CD14-positive monocyte (primary cell): ENCODE measurements at regions not wholly inside any gene's neighbourhood (a gene's known extent, or its start where the extent isn't known, plus 50 kb on each side); places are given as distances from the start of the nearest gene placed in this dataset.

Source experiments
- DNase-seq, 3 donors: peaks; one replicate each; pipeline ENCODE4 v3.0.0-alpha.2; 2011 to 2022
- H2AFZ ChIP-seq: 2 replicates; pipeline ENCODE4 v1.6.0; 2012; ENCODE audit warnings: mild to moderate bottlenecking, low read depth, low read length, inconsistent platforms; ENCODE audit not compliant: insufficient read depth, poor library complexity, severe bottlenecking
- H3K27ac ChIP-seq, 2 donors: 1 replicate in 1 of 2; 2 replicates in 1 of 2; pipeline ENCODE4 v1.5.1; 2012 to 2013; ENCODE audit warnings: low read length in 2 of 2, control low read depth in 1 of 2, inconsistent platforms in 1 of 2, low read depth in 1 of 2, mild to moderate bottlenecking in 1 of 2
- H3K27me3 ChIP-seq, 2 donors: one replicate each; pipeline versions ENCODE4 v1.6.0 to v1.6.1; 2011 to 2013; ENCODE audit warnings: low read length in 2 of 2; ENCODE audit not compliant: control insufficient read depth in 2 of 2, insufficient read depth in 2 of 2
- H3K36me3 ChIP-seq, 2 donors: replicated peaks in 1 of 2; 1 replicate in 1 of 2; 2 replicates in 1 of 2; pipeline versions ENCODE4 v1.5.1 to v1.6.1; 2012 to 2013; ENCODE audit warnings: low read length in 2 of 2, control low read depth in 1 of 2, inconsistent platforms in 1 of 2, mild to moderate bottlenecking in 1 of 2; ENCODE audit not compliant: insufficient read depth in 2 of 2, control insufficient read depth in 1 of 2
- H3K4me1 ChIP-seq, 2 donors: 1 replicate in 1 of 2; 2 replicates in 1 of 2; pipeline versions ENCODE4 v1.5.1 to v1.6.1; 2012 to 2013; ENCODE audit warnings: low read length in 2 of 2, control low read depth in 1 of 2, inconsistent platforms in 1 of 2, mild to moderate bottlenecking in 1 of 2, moderate library complexity in 1 of 2; ENCODE audit not compliant: insufficient read depth in 2 of 2, control insufficient read depth in 1 of 2
- H3K4me2 ChIP-seq: replicated peaks from 2 replicates; pipeline ENCODE3; 2012; ENCODE audit warnings: low read length, moderate library complexity, mild to moderate bottlenecking; ENCODE audit not compliant: poor library complexity, severe bottlenecking; ENCODE audit errors: extremely low read depth
- H3K4me3 ChIP-seq, 3 experiments: fragments of 200-600 bp in 1 of 3; sonication (generic) in 1 of 3; replicated peaks in 1 of 3; 1 replicate in 2 of 3; 2 replicates in 1 of 3; pipeline ENCODE4 v1.5.1; 2011 to 2013; ENCODE audit warnings: low read length in 3 of 3, mild to moderate bottlenecking in 3 of 3, control low read depth in 2 of 3, low read depth in 2 of 3, inconsistent platforms in 1 of 3, moderate library complexity in 1 of 3
- H3K79me2 ChIP-seq: 2 replicates; pipeline ENCODE4 v1.6.0; 2012; ENCODE audit warnings: mild to moderate bottlenecking, control low read depth, inconsistent platforms, low read length, moderate library complexity; ENCODE audit not compliant: insufficient read depth
- H3K9ac ChIP-seq: 2 replicates; pipeline ENCODE4 v1.6.0; 2017; ENCODE audit warnings: low read length, mild to moderate bottlenecking; ENCODE audit not compliant: insufficient read depth, poor library complexity, severe bottlenecking
- H3K9me3 ChIP-seq, 2 donors: replicated peaks in 1 of 2; 1 replicate in 1 of 2; 2 replicates in 1 of 2; pipeline versions ENCODE4 v1.5.1 to v1.6.1; 2012 to 2013; ENCODE audit warnings: low read length in 2 of 2, control low read depth in 1 of 2; ENCODE audit not compliant: control insufficient read depth in 1 of 2, insufficient read depth in 1 of 2
- H4K20me1 ChIP-seq: 2 replicates; pipeline ENCODE4 v1.6.0; 2012; ENCODE audit warnings: mild to moderate bottlenecking, low read length, control low read depth, moderate library complexity; ENCODE audit not compliant: insufficient read depth
- H3K27ac Mint-ChIP-seq, 7 donors: one replicate each; pipeline ENCODE4 v1.8.0; 2020; ENCODE audit warnings: mild to moderate bottlenecking in 7 of 7, mixed read lengths in 7 of 7, moderate library complexity in 6 of 7, inconsistent platforms in 2 of 7
- H3K27me3 Mint-ChIP-seq, 3 donors: one replicate each; pipeline ENCODE4 v1.8.0; 2021 to 2022; ENCODE audit warnings: low read depth in 3 of 3, mild to moderate bottlenecking in 3 of 3, mixed read lengths in 3 of 3, moderate library complexity in 3 of 3, inconsistent platforms in 1 of 3
- H3K36me3 Mint-ChIP-seq, 2 donors: one replicate each; pipeline ENCODE4 v1.8.0; 2020; ENCODE audit warnings: mixed read lengths in 2 of 2, inconsistent platforms in 1 of 2, mild to moderate bottlenecking in 1 of 2
- H3K4me1 Mint-ChIP-seq: one replicate; pipeline ENCODE4 v1.8.0; 2020; ENCODE audit warnings: mild to moderate bottlenecking, mixed read lengths
- H3K4me3 Mint-ChIP-seq, 2 donors: one replicate each; pipeline ENCODE4 v1.8.0; 2020; ENCODE audit warnings: mild to moderate bottlenecking in 2 of 2, mixed read lengths in 2 of 2, moderate library complexity in 1 of 2
- H3K9me3 Mint-ChIP-seq, 7 donors: one replicate each; pipeline ENCODE4 v1.8.0; 2020 to 2022; ENCODE audit warnings: mixed read lengths in 7 of 7, mild to moderate bottlenecking in 6 of 7, moderate library complexity in 6 of 7, inconsistent platforms in 2 of 7
- WGBS: methylation state at CpG from one replicate; pipeline ENCODE4 v1.1.5; 2013; ENCODE audit warnings: missing lambda C conversion rate; ENCODE audit not compliant: insufficient coverage; 5-methylcytosine and 5-hydroxymethylcytosine counted together
- intact Hi-C, 2 donors: fragments of 100-400 bp; cut with micrococcal nuclease; formaldehyde crosslinking; loops; one replicate each; pipeline versions ENCODE4 v1.15.0 to v1.15.1; 2023
- TF ChIP-seq, protein P1 (sequence below): fragments of 200-600 bp; IDR thresholded peaks from one replicate; pipeline ENCODE4 v1.8.0; 2022; ENCODE audit warnings: antibody characterized with exemption, mild to moderate bottlenecking

DNA sequence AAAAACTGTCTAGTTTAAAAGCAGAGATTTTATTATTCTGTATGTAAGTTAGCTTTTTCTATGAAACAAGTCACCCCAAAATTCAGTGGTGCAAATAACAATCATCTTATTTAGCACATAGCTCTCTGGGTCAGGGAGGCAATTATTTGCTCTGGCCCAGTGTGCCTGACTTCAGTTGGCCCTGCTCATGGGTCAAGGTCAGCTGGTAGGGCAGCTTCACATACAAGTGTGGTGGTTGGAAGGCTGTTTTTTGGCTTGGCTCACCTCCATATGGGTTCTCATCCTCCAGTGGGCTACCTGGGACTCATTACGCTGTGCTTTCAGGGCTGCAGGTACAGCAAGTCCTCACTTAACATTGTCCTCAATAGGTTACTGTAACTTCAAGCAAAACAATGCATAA, 228.6 kb downstream of the NR2F2 start:
- Histone ChIP-seq H3K79me2 (no peaks in the 10 kb centered on the region), H3K4me3 (no peak overlapping the region), H3K36me3 (no peaks in the 10 kb centered on the region), H3K4me2 (no peak overlapping the region), H3K27me3 (no peaks in the 10 kb centered on the region), H3K4me1 (no peaks in the 10 kb centered on the region), H4K20me1 (no peaks in the 10 kb centered on the region), H2AFZ (no peak overlapping the region), H3K9ac (no peak overlapping the region), H3K9me3 (peaks cover 0 to 7% of the 10 kb centered on the region in 2 donors), H3K27ac (no peak overlapping the region)
- intact Hi-C loops, result no loop called here
- H3K36me3 Mint-ChIP-seq, result no peaks in the 10 kb centered on the region
- H3K4me1 Mint-ChIP-seq, result no peaks in the 10 kb centered on the region
- TF ChIP-seq, protein P1, sequence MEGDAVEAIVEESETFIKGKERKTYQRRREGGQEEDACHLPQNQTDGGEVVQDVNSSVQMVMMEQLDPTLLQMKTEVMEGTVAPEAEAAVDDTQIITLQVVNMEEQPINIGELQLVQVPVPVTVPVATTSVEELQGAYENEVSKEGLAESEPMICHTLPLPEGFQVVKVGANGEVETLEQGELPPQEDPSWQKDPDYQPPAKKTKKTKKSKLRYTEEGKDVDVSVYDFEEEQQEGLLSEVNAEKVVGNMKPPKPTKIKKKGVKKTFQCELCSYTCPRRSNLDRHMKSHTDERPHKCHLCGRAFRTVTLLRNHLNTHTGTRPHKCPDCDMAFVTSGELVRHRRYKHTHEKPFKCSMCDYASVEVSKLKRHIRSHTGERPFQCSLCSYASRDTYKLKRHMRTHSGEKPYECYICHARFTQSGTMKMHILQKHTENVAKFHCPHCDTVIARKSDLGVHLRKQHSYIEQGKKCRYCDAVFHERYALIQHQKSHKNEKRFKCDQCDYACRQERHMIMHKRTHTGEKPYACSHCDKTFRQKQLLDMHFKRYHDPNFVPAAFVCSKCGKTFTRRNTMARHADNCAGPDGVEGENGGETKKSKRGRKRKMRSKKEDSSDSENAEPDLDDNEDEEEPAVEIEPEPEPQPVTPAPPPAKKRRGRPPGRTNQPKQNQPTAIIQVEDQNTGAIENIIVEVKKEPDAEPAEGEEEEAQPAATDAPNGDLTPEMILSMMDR, result no peak
- no peak for DNase-seq
- WGBS, result 100% methylated on average over 1 of the region's 1 CpG
- H3K27me3 Mint-ChIP-seq, result peaks cover 2 to 7% (median 5%) of the 10 kb centered on the region in 3 donors
- peaks cover 4 to 25% (median 17%) of the 10 kb centered on the region in 7 donors for H3K9me3 Mint-ChIP-seq
- no peak overlapping the region for H3K4me3 Mint-ChIP-seq
- H3K27ac Mint-ChIP-seq, result no peak overlapping the region

DNA sequence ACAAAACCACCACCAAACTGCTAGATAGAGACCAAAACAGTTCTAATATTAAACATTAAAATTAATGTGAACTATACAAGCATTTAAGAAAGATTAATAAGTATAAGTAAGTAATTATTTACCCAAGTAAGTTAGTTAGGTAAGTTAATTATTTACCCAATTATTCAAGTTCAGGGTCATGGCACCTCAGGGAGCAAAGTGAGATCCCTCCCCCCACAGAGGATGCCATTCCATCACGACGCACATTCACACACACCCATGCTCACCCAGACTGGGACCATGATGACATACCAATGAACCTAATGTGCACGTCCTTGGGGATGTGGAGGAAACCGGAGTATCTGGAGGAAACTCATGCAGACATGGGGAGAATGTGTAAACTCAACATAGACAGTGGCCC, 229.1 kb downstream of the NR2F2 start:
- H3K36me3 Mint-ChIP-seq, result no peaks in the 10 kb centered on the region
- WGBS, result 80% methylated on average over 1 of the region's 4 CpGs
- H3K4me3 Mint-ChIP-seq, result no peak overlapping the region
- peaks cover 6 to 26% (median 18%) of the 10 kb centered on the region in 7 donors for H3K9me3 Mint-ChIP-seq
- TF ChIP-seq, protein P1, result no peak
- H2AFZ ChIP-seq, result no peak overlapping the region
- no peaks in the 10 kb centered on the region for H3K4me1 ChIP-seq
- H3K4me2 ChIP-seq, result no peak overlapping the region
- H3K4me3 ChIP-seq, result no peak overlapping the region
- intact Hi-C loops, result no loop called here
- no peak overlapping the region for H3K27ac ChIP-seq
- peaks cover 0 to 13% of the 10 kb centered on the region in 2 donors for H3K9me3 ChIP-seq
- H3K27ac Mint-ChIP-seq, result no peak overlapping the region
- no peaks in the 10 kb centered on the region for H3K36me3 ChIP-seq
- H4K20me1 ChIP-seq, result no peaks in the 10 kb centered on the region
- H3K4me1 Mint-ChIP-seq, result no peaks in the 10 kb centered on the region
- H3K9ac ChIP-seq, result no peak overlapping the region
- DNase-seq, result no peak
- H3K27me3 ChIP-seq, result no peaks in the 10 kb centered on the region
- peaks cover 2 to 6% (median 4%) of the 10 kb centered on the region in 3 donors for H3K27me3 Mint-ChIP-seq
- H3K79me2 ChIP-seq, result no peaks in the 10 kb centered on the region
